ENCODE measurements at regions not wholly inside any gene's neighbourhood (a gene's known extent, or its start where the extent isn't known, plus 50 kb on each side); places are given as distances from the start of the nearest gene placed in this dataset.

DNA sequence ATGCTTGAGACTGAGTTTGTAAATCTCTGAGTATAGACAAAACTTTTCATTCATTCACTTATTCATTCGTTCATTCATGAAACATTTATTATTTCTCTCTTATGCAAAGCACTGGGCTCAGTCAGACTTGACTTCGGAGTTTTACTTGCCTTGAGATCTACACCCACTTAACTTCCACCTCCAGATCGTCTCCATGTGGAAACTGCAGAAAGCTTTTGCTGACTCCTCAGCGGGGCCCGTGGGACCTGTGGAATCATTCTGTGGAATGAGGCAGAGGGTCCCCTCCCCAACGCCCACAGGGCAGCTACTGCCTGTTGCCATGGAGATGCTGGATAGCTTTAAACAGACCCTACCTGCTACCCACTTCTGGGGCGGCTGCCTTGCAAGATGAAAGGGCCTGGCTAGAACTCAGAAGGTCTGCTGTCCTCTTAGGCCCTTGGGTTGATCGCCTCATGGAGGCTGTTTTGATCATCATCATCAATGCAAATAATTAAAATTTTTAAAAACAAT, 66.4 kb upstream of the KCNG1 start:
- CTCF ChIA-PET = no interaction called here
- Histone ChIP-seq H2AFZ (ENCODE audit: low read depth, low read length) (no peak overlapping the region), H3K36me3 (ENCODE audit: control insufficient read depth in 2 of 2, extremely low read depth in 1 of 2, insufficient read depth in 2 of 2, low read length in 2 of 2) (no peaks in the 10 kb centered on the region), H4K20me1 (replicated peaks; ENCODE audit: control insufficient read depth, extremely low read depth, insufficient read depth, low read length) (no peaks in the 10 kb centered on the region), H3K9ac (replicated peaks; ENCODE audit: extremely low read depth, insufficient read depth, low read length) (no peak overlapping the region), H3K4me3 (replicated peaks in 1 of 3; ENCODE audit: insufficient read depth in 1 of 3, low read depth in 1 of 3, low read length in 3 of 3) (no peak overlapping the region), H3K4me2 (ENCODE audit: insufficient read depth, low read length) (no peak overlapping the region), H3K27me3 (ENCODE audit: control insufficient read depth in 2 of 2, insufficient read depth in 2 of 2, low read length in 2 of 2) (peaks cover 21 to 30% of the 10 kb centered on the region in 2 experiments), H3K27ac (ENCODE audit: insufficient read depth, low read depth, low read length) (no peak overlapping the region), H3K9me1 (replicated peaks; ENCODE audit: control insufficient read depth, extremely low read depth, insufficient read depth, low read length) (no peaks in the 10 kb centered on the region), H3K4me1 (ENCODE audit: control insufficient read depth, extremely low read depth, insufficient read depth, low read length) (no peaks in the 10 kb centered on the region), H3K9me3 (replicated peaks; ENCODE audit: control insufficient read depth, insufficient read depth, low read length) (no peaks in the 10 kb centered on the region), H3K79me2 (ENCODE audit: control insufficient read depth, insufficient read depth, low read length) (no peaks in the 10 kb centered on the region)
- BruUV-seq (replicated peaks) = no TSS peak
- POLR2A ChIA-PET = no interaction called here
- no peak for DNase-seq (ENCODE audit: low read depth, low spot score)
- TF ChIP-seq GATA2 (IDR thresholded peaks at IDR 0.05; ENCODE audit: insufficient read depth, insufficient read length, low read depth, low read length) = no peak
- TF ChIP-seq, protein P1, sequence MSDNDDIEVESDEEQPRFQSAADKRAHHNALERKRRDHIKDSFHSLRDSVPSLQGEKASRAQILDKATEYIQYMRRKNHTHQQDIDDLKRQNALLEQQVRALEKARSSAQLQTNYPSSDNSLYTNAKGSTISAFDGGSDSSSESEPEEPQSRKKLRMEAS (IDR thresholded peaks at IDR 0.05; ENCODE audit: insufficient read depth, insufficient read length) = no peak
- TF ChIP-seq FOS (IDR thresholded peaks at IDR 0.05; ENCODE audit: borderline replicate concordance, insufficient read depth, low read length) = no peak
- TF ChIP-seq POLR2AphosphoS5 (IDR thresholded peaks at IDR 0.05; ENCODE audit: insufficient read depth, low read depth, low read length) = no peak
- TF ChIP-seq, protein P2, sequence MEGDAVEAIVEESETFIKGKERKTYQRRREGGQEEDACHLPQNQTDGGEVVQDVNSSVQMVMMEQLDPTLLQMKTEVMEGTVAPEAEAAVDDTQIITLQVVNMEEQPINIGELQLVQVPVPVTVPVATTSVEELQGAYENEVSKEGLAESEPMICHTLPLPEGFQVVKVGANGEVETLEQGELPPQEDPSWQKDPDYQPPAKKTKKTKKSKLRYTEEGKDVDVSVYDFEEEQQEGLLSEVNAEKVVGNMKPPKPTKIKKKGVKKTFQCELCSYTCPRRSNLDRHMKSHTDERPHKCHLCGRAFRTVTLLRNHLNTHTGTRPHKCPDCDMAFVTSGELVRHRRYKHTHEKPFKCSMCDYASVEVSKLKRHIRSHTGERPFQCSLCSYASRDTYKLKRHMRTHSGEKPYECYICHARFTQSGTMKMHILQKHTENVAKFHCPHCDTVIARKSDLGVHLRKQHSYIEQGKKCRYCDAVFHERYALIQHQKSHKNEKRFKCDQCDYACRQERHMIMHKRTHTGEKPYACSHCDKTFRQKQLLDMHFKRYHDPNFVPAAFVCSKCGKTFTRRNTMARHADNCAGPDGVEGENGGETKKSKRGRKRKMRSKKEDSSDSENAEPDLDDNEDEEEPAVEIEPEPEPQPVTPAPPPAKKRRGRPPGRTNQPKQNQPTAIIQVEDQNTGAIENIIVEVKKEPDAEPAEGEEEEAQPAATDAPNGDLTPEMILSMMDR (IDR thresholded peaks at IDR 0.05; ENCODE audit: extremely low read depth in 1 of 2, insufficient read depth in 1 of 2, low read depth in 1 of 2, low read length in 2 of 2) = no peak
- TF ChIP-seq POLR2A (IDR thresholded peaks at IDR 0.05; ENCODE audit: low read depth, low read length) = no peak
- no peak for TF ChIP-seq EZH2 (IDR thresholded peaks at IDR 0.05; ENCODE audit: borderline replicate concordance, low read depth, low read length, severe bottlenecking)
- TF ChIP-seq MYC (IDR thresholded peaks at IDR 0.05; ENCODE audit: low read depth, low read length) = no peak
- TF ChIP-seq JUN (IDR thresholded peaks at IDR 0.05; ENCODE audit: borderline replicate concordance, insufficient read depth, insufficient read length, low read depth) = no peak
- dilution Hi-C loops (cut with MboI; ENCODE audit: extremely low pct_ligation_motif_present, low sequenced_read_pairs) (no loop called here), intact Hi-C loops (cut with micrococcal nuclease) (no loop called here)
- no peak for FAIRE-seq
